Epithelial cell of esophagus (primary cell): ENCODE measurements at regions not wholly inside any gene's neighbourhood (a gene's known extent, or its start where the extent isn't known, plus 50 kb on each side); places are given as distances from the start of the nearest gene placed in this dataset.
"Not testable (repeated sequence)": the region's sequence is repeated elsewhere in the genome, so short reads cannot be mapped to it uniquely, and the experiment has no call there.

Experiments
- DNase-seq: peaks from one replicate; pipeline ENCODE4 v3.0.0; 2010; ENCODE audit warnings: low read depth
- H3K4me3 ChIP-seq: 2 replicates; pipeline ENCODE4 v1.5.1; 2011; ENCODE audit warnings: mild to moderate bottlenecking, low read length, control low read depth
- CTCF ChIP-seq: IDR thresholded peaks from 2 replicates; pipeline ENCODE4 v1.5.1; 2011; ENCODE audit warnings: low read depth, mild to moderate bottlenecking, low read length, control low read depth, inconsistent platforms; ENCODE audit not compliant: insufficient read depth; ENCODE audit errors: missing control alignments

GRCh38 chr6:106724848-106725247 is 95.5 kb downstream of the QRSL1 start:
- TF ChIP-seq CTCF = no peak
- H3K4me3 ChIP-seq = no peak overlapping the region
- DNase-seq = peak; percentile 37

- no peak for TF ChIP-seq CTCF
- no peak for DNase-seq
- H3K4me3 ChIP-seq = no peak overlapping the region
These were observed 95.0 kb downstream of the QRSL1 start for GRCh38 chr6:106724337-106724736.

GRCh38 chr6:106723419-106723818 is 94.0 kb downstream of the QRSL1 start:
- not testable (repeated sequence) for DNase-seq, H3K4me3 ChIP-seq

- DNase-seq = peak; percentile 51
- not testable (repeated sequence) for H3K4me3 ChIP-seq
These were observed 91.8 kb downstream of the QRSL1 start for GRCh38 chr6:106721189-106721588.
